HG03045 (cell line): ENCODE measurements at regions not wholly inside any gene's neighbourhood (a gene's known extent, or its start where the extent isn't known, plus 50 kb on each side); places are given as distances from the start of the nearest gene placed in this dataset.

Experiments used
- ATAC-seq: cut with Tn5 transposase; IDR thresholded peaks from one replicate; pipeline ENCODE4 v1.9.1; 2021; ENCODE audit warnings: mild to moderate bottlenecking, moderate library complexity; ENCODE audit not compliant: unreplicated experiment

- ATAC-seq = no peak
Measured at GRCh38 chr9:82295181-82295580, 306.6 kb downstream of the SPATA31D1 start.

- no peak for ATAC-seq
Measured at GRCh38 chr9:82299870-82300269, 311.3 kb downstream of the SPATA31D1 start.

GRCh38 chr9:82302968-82303655 is 314.5 kb downstream of the SPATA31D1 start:
- ATAC-seq = no peak

- ATAC-seq = no peak
Measured at GRCh38 chr9:82308836-82309235, 320.3 kb downstream of the SPATA31D1 start.

DNA sequence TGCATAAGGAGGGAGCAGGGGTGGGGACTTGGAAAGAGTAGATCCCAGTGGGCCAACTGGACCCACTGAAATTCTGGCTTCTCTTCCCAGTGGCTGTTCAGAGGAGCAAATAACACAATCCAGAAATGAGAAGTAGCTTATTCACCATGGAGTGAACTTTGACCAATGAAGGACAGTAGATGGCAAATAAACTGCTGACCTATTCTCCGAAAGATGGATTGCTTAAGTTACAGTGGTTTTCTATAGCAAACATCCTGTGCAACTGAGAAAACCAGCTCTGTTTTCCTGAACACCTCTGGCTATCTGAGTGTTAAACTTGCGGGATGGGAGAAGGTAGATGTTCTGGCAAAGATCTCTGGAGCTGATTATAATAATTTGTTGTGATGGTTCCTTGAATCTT is 325.1 kb downstream of the SPATA31D1 start:
- no peak for ATAC-seq

DNA sequence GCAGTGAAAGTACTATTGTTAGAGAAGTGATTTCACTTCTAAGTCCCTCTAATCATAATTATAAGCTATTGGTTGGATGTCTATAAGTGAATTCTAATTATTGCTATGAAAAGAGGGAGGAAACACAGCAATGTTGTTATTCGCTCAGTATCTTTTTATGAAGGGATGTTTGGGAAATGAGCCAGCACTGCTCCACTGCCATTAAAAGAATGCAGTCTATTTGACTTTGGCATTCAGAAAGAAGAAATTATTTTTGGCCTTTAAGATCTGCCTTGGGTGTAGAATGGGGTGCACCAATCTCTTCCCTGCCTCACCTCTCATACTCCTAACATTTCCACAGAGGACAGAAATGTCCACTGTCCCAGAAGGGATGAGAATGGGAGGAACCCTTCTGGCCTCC is 332.0 kb downstream of the SPATA31D1 start:
- ATAC-seq = no peak

DNA sequence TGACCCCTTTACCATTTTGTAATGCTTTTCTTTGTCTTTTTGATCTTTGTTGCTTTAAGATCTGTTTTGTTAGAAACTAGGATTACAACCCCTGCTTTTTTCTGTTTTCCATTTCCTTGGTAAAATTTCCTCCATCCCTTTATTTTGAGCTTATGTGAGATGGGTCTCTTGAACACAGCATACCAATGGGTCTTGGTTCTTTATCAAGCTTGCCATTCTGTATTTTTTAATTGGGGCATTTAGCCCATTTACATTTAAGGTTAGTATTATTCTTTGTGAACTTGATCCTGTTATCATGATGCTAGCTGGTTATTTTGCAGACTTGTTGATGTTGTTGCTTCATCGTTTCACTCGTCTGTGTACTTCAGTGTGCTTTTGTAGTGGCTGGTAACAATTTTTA is 337.3 kb downstream of the SPATA31D1 start:
- no peak for ATAC-seq

DNA sequence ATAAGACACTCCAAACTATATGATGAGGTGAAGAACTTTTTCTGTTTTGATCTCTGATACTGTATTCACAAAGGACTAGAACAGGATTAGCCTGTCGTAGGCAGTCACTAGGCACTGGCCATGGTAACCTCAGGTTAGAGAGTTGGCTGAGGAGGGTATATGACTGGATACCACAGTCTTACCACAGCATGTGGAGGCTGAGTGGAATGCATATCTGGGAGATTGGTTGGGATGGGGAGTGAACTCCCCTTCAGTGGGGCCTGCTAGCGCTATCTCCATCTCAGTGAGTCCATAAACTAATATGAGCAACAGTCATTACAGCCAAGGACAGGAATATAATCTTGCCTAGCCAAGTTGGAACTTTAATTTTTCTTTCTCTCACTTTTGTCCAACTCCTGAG is 339.1 kb downstream of the SPATA31D1 start:
- ATAC-seq = no peak

DNA sequence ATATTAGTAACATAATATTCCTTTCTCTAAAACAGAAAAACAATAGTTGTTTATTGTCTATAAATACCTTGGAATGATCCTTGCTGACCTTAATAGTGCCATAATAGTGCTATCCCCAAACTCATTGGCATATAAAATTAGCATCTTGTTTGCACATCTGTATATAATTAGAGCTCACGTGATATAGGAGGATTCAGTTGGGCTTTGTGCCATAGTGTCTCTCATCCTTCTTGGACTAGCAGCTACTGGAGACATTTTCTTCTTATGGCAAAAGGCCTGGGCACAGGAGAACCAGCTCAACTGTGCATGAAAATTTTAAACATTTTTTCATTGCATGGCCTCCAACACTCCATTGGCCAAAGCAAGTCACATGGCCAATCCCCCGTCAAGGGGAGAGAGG is 342.5 kb downstream of the SPATA31D1 start:
- no peak for ATAC-seq

GRCh38 chr9:82332018-82332773 is 343.6 kb downstream of the SPATA31D1 start:
- no peak for ATAC-seq

DNA sequence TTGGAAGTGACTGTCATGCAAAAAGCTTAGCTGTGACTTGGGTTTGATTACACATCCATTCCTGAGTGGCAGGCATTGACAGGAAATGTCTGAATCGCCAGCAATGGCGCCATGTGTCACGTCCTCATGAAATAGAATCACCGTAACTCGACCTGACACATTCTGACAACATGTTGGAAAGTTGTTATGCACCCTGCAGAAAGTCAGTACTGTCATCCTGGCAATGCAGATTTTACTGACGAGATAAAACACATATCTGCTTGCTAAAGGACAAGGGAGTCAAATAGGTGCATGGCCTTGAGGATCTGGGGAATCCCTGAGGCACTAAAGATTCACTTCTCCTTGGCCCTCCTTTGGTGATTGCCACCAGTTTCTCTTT is 344.2 kb downstream of the SPATA31D1 start:
- ATAC-seq = no peak

DNA sequence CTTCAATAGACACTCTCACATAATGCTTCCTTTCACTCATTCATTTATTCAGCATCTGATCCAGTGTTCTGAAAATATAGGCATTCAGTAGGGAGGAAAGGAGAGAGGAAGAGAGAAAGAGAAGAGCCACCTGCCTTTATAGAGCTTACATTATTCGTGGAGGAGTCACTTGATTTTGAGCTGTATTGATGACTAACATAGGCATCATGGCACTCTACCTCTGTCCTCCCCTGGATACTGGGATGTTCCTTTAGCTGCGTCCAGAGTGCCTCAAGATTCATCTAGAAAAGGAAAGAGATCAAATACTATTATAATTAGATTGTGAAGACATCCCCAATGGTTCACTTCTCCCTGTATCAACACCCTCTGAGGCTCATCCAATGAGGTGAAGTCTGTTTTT is 345.1 kb downstream of the SPATA31D1 start:
- no peak for ATAC-seq

DNA sequence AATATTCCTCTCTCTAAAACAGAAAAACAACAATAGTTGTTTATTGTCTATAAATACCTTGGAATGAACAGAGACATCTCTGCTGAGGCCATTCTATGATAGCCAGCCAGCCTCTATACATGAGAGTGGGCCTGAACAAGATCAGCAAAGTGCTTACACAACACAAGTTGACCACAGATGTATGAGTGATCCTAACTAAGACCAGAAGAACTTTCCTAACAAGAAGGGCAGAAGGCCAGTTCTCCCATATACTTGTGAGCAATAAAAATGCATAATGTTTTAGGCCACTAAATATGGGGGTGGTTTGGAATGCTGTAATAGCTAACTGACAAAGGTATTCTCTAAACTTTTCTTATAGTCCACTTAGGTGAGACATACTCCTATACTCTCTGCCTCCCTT is 345.7 kb downstream of the SPATA31D1 start:
- ATAC-seq = no peak

DNA sequence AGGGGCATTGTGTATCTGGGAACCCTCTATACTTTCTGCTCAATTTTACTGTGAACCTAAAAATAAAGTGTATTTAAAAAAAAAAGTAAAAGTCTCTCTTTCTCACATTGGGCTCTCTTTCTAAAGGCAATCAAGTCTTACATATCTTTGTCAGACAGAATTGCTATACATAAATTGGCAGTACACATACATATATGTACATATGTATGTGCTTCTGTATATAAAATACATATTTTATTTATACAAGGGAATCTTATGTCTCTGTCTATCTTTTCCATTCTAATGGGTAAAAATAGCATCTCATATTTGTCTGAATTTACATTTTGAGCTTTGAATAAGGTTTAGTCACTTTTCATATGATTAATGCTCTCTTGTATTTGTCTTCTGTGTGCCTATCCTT is 348.8 kb downstream of the SPATA31D1 start:
- ATAC-seq = no peak

GRCh38 chr9:82342046-82342445 is 353.5 kb downstream of the SPATA31D1 start:
- ATAC-seq = no peak

DNA sequence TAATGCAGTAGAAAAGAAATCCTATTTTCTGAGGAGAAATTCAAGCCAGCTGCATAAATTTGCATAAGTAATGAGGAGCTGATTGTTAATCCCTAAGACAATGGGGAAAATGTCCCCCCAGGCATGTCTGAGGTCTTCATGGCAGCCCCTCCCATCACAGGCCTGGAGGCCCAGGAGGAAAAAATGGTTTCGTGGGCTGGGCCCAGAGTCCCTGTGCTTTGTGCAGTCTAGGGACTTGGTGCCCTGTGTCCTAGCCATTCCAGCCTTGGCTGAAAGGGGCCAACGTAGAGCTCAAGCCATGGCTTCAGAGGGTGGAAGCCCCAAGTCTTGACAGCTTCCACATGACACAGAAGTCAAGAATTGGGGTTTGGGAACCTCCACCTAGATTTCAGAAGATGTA is 357.5 kb downstream of the SPATA31D1 start:
- no peak for ATAC-seq

GRCh38 chr9:82353631-82354278 is 365.2 kb downstream of the SPATA31D1 start:
- no peak for ATAC-seq

- no peak for ATAC-seq
Measured at GRCh38 chr9:82354279-82354659, 365.7 kb downstream of the SPATA31D1 start.

GRCh38 chr9:82356131-82356530 is 367.6 kb downstream of the SPATA31D1 start:
- no peak for ATAC-seq

DNA sequence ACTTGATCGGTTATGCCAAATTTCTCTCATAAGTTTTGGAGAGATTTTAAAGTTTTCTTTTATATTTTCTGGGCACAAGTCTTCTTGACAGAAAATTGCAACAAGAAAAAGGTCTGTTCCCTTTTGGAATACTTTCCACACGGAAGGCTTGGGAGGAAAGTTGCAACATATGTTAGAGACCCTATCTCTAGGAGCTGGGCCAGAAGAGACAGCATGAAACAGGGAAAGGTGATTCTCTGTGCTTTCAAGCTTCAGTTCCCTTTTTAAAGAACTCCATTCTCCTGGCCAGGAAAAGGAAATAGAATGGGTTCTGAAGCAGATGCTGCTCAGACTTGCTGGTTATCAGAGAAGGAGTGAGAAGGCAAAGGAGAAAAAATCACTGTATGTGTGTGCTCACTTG is 368.3 kb downstream of the SPATA31D1 start:
- no peak for ATAC-seq

DNA sequence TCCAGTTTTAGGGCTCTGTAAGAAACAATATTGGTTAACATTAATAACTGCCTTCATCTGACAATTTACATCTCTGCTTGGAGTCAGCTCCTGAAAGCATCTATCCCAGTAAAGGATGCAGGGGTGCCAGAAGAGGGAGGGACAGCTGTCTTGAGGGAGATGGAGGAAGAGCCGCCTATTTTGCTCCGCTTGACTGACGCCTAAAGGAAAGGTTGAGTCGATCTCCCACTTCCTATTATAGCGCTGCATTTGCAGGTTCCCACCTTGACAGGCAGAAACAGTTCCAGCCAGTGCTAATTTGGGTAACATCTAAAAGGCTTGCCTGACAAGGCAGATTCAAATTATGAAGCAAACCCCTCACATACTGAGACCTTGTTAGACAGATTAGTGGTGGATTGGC is 374.6 kb downstream of the SPATA31D1 start:
- no peak for ATAC-seq

- no peak for ATAC-seq
Measured at GRCh38 chr9:82363682-82364081, 375.1 kb downstream of the SPATA31D1 start.
